SK-N-SH (cell line): ENCODE measurements at regions not wholly inside any gene's neighbourhood (a gene's known extent, or its start where the extent isn't known, plus 50 kb on each side); places are given as distances from the start of the nearest gene placed in this dataset.

ENCODE experiments used
- CTCF ChIA-PET: fragments of 300-600, 350-600 bp; formaldehyde crosslinking; extraction: SDS; loops from one replicate; lab custom pipeline; 2021; lab: Yijun Ruan, JAX
- POLR2A ChIA-PET: fragments of 350-600 bp; sonication (Branson Sonifier 250); formaldehyde crosslinking; extraction: SDS; loops from one replicate; lab custom pipeline; 2020; ENCODE audit warnings: antibody characterized with exemption, inconsistent platforms; lab: Yijun Ruan, JAX
- DNase-seq: peaks from one replicate; pipeline ENCODE4 v3.0.0; 2012
- H2AFZ ChIP-seq: fragments of 200-600 bp; sonication (generic); 2 replicates; pipeline ENCODE4 v1.8.1; 2016; ENCODE audit warnings: antibody characterized with exemption, mild to moderate bottlenecking, low read depth
- H3F3A ChIP-seq: fragments of 200-600 bp; sonication (generic); replicated peaks from 2 replicates; pipeline ENCODE3; 2016; ENCODE audit warnings: antibody characterized with exemption, mild to moderate bottlenecking; ENCODE audit not compliant: insufficient read depth
- H3K27ac ChIP-seq, 2 experiments: fragments of 200-500 bp in 1 of 2; fragments of 200-600 bp in 1 of 2; sonication (Bioruptor generic) in 1 of 2; sonication (generic), shearing (Covaris generic) in 1 of 2; 2 replicates each; pipeline versions ENCODE4 v1.5.1 to v1.6.1; 2014 to 2016; ENCODE audit warnings: low read depth in 2 of 2, inconsistent platforms in 1 of 2, low read length in 1 of 2, mild to moderate bottlenecking in 1 of 2, mixed read lengths in 1 of 2
- H3K27me3 ChIP-seq: fragments of 200-600 bp; sonication (generic), shearing (Covaris generic); 2 replicates; pipeline ENCODE4 v1.6.1; 2016; ENCODE audit warnings: mixed run types; ENCODE audit not compliant: insufficient read depth
- H3K36me3 ChIP-seq, 2 experiments: fragments of 200-500 bp in 1 of 2; fragments of 200-600 bp in 1 of 2; sonication (Bioruptor generic) in 1 of 2; sonication (generic) in 1 of 2; replicated peaks in 1 of 2; 2 replicates each; pipeline versions ENCODE3 to v1.5.1; 2014 to 2016; ENCODE audit warnings: low read length in 1 of 2, mild to moderate bottlenecking in 1 of 2; ENCODE audit not compliant: insufficient read depth in 2 of 2, control insufficient read depth in 1 of 2
- H3K4me1 ChIP-seq, 2 experiments: fragments of 200-500 bp in 1 of 2; fragments of 200-600 bp in 1 of 2; sonication (Bioruptor generic) in 1 of 2; sonication (generic), shearing (Covaris generic) in 1 of 2; 2 replicates each; pipeline versions ENCODE4 v1.5.1 to v1.6.1; 2014 to 2016; ENCODE audit warnings: low read depth in 1 of 2, low read length in 1 of 2, mixed run types in 1 of 2; ENCODE audit not compliant: insufficient read depth in 2 of 2, control insufficient read depth in 1 of 2
- H3K4me2 ChIP-seq: fragments of 200-600 bp; sonication (generic), shearing (Covaris generic); 2 replicates; pipeline ENCODE4 v1.6.1; 2017; ENCODE audit warnings: mixed run types
- H3K4me3 ChIP-seq, 2 experiments: fragments of 200-500 bp in 1 of 2; fragments of 200-600 bp in 1 of 2; sonication (Bioruptor generic) in 1 of 2; sonication (generic), shearing (Covaris generic) in 1 of 2; 2 replicates each; pipeline versions ENCODE4 v1.5.1 to v1.8.1; 2014 to 2016; ENCODE audit warnings: low read depth in 2 of 2, inconsistent platforms in 1 of 2, low read length in 1 of 2, mild to moderate bottlenecking in 1 of 2, mixed read lengths in 1 of 2, moderate library complexity in 1 of 2
- H3K79me2 ChIP-seq: fragments of 200-600 bp; sonication (generic); 2 replicates; pipeline ENCODE4 v1.8.1; 2017; ENCODE audit warnings: mild to moderate bottlenecking; ENCODE audit not compliant: insufficient read depth
- H3K9ac ChIP-seq: fragments of 200-600 bp; sonication (generic); 2 replicates; pipeline ENCODE4 v1.6.1; 2017; ENCODE audit warnings: mixed run types
- H3K9me2 ChIP-seq: fragments of 200-600 bp; sonication (generic); 2 replicates; pipeline ENCODE4 v1.6.1; 2017; ENCODE audit warnings: mixed run types
- H3K9me3 ChIP-seq: fragments of 200-600 bp; sonication (generic); 2 replicates; pipeline ENCODE4 v1.6.1; 2017; ENCODE audit warnings: mixed run types, mild to moderate bottlenecking, moderate library complexity
- H4K20me1 ChIP-seq: fragments of 200-600 bp; sonication (generic); 2 replicates; pipeline ENCODE4 v1.6.1; 2017; ENCODE audit warnings: mild to moderate bottlenecking, mixed run types; ENCODE audit not compliant: insufficient read depth
- CHD2 ChIP-seq: fragments of 150-350 bp; IDR thresholded peaks from 2 replicates; pipeline ENCODE4 v1.6.1; 2018; ENCODE audit warnings: low read length; ENCODE audit not compliant: partially characterized antibody
- EZH2phosphoT487 ChIP-seq: fragments of 200-600 bp; sonication (generic); IDR thresholded peaks from 2 replicates; pipeline ENCODE4 v1.6.1; 2017; ENCODE audit warnings: low read depth, mixed run types, mild to moderate bottlenecking, antibody characterized with exemption, moderate library complexity, borderline replicate concordance
- FOSL2 ChIP-seq: IDR thresholded peaks from 2 replicates; pipeline ENCODE4 v1.4.0; 2012; ENCODE audit warnings: low read depth, mild to moderate bottlenecking, moderate library complexity, borderline replicate concordance
- GATA2 ChIP-seq: sonication (generic); formaldehyde crosslinking; IDR thresholded peaks from 2 replicates; pipeline ENCODE4 v1.5.0; 2020; ENCODE audit warnings: mild to moderate bottlenecking, missing genetic modification reagents
- MEF2A ChIP-seq: IDR thresholded peaks from 2 replicates; pipeline ENCODE4 v1.4.0; 2012; ENCODE audit warnings: low read depth, borderline replicate concordance
- RAD21 ChIP-seq: IDR thresholded peaks from 2 replicates; pipeline ENCODE4 v1.6.1; 2012; ENCODE audit warnings: mild to moderate bottlenecking, low read length
- RCOR1 ChIP-seq: fragments of 150-350 bp; IDR thresholded peaks from 2 replicates; pipeline ENCODE4 v1.6.1; 2017; ENCODE audit warnings: antibody characterized with exemption, low read length
- SMC3 ChIP-seq: IDR thresholded peaks from 2 replicates; pipeline ENCODE4 v1.6.1; 2012; ENCODE audit warnings: low read depth, low read length, improper control_type of control experiment
- TCF12 ChIP-seq: IDR thresholded peaks from 2 replicates; pipeline ENCODE4 v1.4.0; 2012
- TEAD4 ChIP-seq: IDR thresholded peaks from 2 replicates; pipeline ENCODE4 v1.4.0; 2012; ENCODE audit warnings: mild to moderate bottlenecking, borderline replicate concordance; ENCODE audit not compliant: insufficient read depth
- YY1 ChIP-seq: IDR thresholded peaks from 2 replicates; pipeline ENCODE4 v1.4.0; 2012; ENCODE audit warnings: low read depth, mild to moderate bottlenecking
- WGBS: methylation state at CpG from one replicate; pipeline ENCODE4 v1.1.6; 2017; ENCODE audit warnings: low lambda C conversion rate; 5-methylcytosine and 5-hydroxymethylcytosine counted together
- TF ChIP-seq, protein P1 (sequence below): fragments of 150-350 bp; IDR thresholded peaks from 2 replicates; pipeline ENCODE4 v1.6.1; 2017; ENCODE audit warnings: antibody characterized with exemption, low read length, low read depth, borderline replicate concordance
- TF ChIP-seq, protein P2 (sequence below): IDR thresholded peaks from 2 replicates; pipeline ENCODE4 v1.6.1; 2012; ENCODE audit warnings: mild to moderate bottlenecking, low read depth, low read length, moderate library complexity
- TF ChIP-seq, protein P3 (sequence below): IDR thresholded peaks from 2 replicates; pipeline ENCODE4 v1.4.0; 2012; ENCODE audit warnings: low read depth, borderline replicate concordance

DNA sequence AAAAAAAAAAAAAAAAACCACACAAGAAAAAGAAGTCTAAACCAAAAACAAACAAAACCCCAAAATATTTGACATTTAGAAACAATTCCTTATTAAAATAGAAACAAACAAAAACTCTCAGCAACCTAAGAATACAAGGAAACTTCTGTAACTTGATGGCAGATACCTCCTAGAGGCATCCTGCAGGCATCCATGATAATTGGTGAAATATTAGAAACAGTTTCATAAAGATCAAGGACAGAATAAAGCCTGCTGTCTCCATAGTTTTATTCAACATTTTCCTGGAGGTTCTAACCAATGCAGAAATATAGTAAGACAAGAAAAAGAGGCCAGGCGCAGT, 63.0 kb upstream of the TRPM1 start (continued):
- TF ChIP-seq SMC3 (no peak), TEAD4 (no peak), TCF12 (no peak), CHD2 (no peak), RAD21 (no peak), YY1 (no peak), FOSL2 (no peak), MEF2A (no peak), EZH2phosphoT487 (no peak)
- TF ChIP-seq, protein P1, sequence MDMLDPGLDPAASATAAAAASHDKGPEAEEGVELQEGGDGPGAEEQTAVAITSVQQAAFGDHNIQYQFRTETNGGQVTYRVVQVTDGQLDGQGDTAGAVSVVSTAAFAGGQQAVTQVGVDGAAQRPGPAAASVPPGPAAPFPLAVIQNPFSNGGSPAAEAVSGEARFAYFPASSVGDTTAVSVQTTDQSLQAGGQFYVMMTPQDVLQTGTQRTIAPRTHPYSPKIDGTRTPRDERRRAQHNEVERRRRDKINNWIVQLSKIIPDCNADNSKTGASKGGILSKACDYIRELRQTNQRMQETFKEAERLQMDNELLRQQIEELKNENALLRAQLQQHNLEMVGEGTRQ: no peak

DNA sequence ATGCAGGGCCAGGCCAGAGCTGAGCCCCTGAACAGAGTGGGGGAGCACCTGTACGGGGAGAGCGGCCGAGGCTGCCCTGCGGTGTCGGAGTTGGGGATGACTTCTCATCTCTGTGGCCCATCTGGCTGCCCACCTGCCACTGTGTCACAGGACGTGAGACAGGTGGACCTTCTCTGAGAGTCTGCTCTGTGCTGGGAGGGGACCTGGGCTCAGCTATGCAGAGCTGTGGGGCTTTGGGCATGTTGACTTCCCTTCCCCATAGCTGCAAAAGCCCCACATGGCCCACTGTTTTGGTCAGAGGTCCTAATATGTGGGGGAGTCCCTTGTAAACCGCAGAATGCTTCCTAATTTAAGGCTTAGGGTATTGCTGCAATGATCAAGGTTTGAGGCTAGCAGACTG, 68.0 kb upstream of the TRPM1 start:
- Histone ChIP-seq H3K27me3 (no peaks in the 10 kb centered on the region), H3K4me3 (no peak overlapping the region), H3K9me3 (no peaks in the 10 kb centered on the region), H3K4me2 (no peak overlapping the region), H3K4me1 (peaks cover 0 to 2% of the 10 kb centered on the region in 2 experiments; a peak in 1 of 4 replicates), H3K9ac (no peak overlapping the region), H3K36me3 (no peaks in the 10 kb centered on the region), H3K27ac (no peak overlapping the region), H3F3A (no peaks in the 10 kb centered on the region), H3K79me2 (no peaks in the 10 kb centered on the region), H4K20me1 (no peaks in the 10 kb centered on the region), H3K9me2 (no peaks in the 10 kb centered on the region), H2AFZ (no peak overlapping the region)
- ChIA-PET CTCF (no interaction called here), POLR2A (no interaction called here)
- WGBS: 82% methylated on average over 6 of the region's 7 CpGs
- TF ChIP-seq, protein P2, sequence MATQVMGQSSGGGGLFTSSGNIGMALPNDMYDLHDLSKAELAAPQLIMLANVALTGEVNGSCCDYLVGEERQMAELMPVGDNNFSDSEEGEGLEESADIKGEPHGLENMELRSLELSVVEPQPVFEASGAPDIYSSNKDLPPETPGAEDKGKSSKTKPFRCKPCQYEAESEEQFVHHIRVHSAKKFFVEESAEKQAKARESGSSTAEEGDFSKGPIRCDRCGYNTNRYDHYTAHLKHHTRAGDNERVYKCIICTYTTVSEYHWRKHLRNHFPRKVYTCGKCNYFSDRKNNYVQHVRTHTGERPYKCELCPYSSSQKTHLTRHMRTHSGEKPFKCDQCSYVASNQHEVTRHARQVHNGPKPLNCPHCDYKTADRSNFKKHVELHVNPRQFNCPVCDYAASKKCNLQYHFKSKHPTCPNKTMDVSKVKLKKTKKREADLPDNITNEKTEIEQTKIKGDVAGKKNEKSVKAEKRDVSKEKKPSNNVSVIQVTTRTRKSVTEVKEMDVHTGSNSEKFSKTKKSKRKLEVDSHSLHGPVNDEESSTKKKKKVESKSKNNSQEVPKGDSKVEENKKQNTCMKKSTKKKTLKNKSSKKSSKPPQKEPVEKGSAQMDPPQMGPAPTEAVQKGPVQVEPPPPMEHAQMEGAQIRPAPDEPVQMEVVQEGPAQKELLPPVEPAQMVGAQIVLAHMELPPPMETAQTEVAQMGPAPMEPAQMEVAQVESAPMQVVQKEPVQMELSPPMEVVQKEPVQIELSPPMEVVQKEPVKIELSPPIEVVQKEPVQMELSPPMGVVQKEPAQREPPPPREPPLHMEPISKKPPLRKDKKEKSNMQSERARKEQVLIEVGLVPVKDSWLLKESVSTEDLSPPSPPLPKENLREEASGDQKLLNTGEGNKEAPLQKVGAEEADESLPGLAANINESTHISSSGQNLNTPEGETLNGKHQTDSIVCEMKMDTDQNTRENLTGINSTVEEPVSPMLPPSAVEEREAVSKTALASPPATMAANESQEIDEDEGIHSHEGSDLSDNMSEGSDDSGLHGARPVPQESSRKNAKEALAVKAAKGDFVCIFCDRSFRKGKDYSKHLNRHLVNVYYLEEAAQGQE: no peak
- TF ChIP-seq, protein P3, sequence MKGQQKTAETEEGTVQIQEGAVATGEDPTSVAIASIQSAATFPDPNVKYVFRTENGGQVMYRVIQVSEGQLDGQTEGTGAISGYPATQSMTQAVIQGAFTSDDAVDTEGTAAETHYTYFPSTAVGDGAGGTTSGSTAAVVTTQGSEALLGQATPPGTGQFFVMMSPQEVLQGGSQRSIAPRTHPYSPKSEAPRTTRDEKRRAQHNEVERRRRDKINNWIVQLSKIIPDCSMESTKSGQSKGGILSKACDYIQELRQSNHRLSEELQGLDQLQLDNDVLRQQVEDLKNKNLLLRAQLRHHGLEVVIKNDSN: no peak
- TF ChIP-seq GATA2 (CRISPR knock-in tag) (no peak), SMC3 (no peak), FOSL2 (no peak), RCOR1 (no peak)
- TF ChIP-seq, protein P1: no peak
- no peak for DNase-seq
